ENCODE measurements at regions not wholly inside any gene's neighbourhood (a gene's known extent, or its start where the extent isn't known, plus 50 kb on each side); places are given as distances from the start of the nearest gene placed in this dataset.

DNA sequence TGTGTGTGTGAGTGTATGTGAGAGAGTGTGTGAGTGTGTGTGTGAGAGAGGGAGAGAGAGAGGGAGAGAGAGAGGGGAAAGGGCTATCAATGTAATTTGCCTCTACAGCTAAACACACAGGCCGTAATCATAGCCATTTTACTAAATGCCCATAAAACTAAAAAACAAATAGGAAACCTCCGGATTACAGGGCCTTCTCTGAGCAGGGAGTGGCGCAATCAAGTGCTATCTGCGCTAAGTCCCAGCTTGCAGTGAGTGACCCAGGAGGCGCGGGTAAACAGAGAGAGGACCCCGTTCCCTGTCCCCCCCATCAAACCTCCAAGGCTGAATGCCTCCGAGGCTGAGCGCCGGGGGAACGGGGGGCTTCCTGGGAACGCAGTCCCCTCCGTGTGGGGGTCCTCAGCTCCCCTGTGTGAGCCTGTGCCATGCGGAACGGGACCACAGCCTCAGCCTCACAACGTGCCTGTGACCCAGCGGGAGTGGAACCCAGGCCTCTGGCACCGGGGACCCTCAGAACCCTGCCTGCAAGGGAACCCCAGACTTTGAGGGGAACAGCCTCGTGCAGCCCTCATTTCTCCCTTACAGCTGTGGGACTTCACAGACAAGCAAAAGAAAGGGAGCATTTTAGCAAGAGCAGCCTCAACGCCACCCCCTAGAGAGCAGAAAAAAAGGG is 54.7 kb upstream of the ID2 start:
- H3K4me1 ChIP-seq, result peaks cover 78% of the 10 kb centered on the region
- peak overlapping the region; percentile 71 for H3K4me2 ChIP-seq
- DNase-seq (ENCODE audit: low read depth in 1 of 2, low spot score in 1 of 2) (peak in 1 of 2 experiments; percentile 54), FAIRE-seq (no peak), ATAC-seq (peak; percentile 5 to 30; a peak in 5 of 6 replicates)
- WGBS (ENCODE audit: missing lambda C conversion rate), result 54% methylated on average over 14 of the region's 20 CpGs
- H3K27ac ChIP-seq, result peak overlapping the region; percentile 89 to 94
- no peaks in the 10 kb centered on the region for H3K9me3 ChIP-seq
- CTCF ChIA-PET, result interaction anchor here (1.2 to 2.5 kb wide), 5 partner anchors 10 to 135 kb away, joined by 4 to 13 read pairs (median 5); partner anchors contain the start of gene ID2
- TF ChIP-seq CEBPB (IDR thresholded peaks at IDR 0.05), result peak; percentile 76 to 94
- TF ChIP-seq, protein P1, sequence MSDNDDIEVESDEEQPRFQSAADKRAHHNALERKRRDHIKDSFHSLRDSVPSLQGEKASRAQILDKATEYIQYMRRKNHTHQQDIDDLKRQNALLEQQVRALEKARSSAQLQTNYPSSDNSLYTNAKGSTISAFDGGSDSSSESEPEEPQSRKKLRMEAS (IDR thresholded peaks at IDR 0.05), result peak; percentile 53
- no peak for TF ChIP-seq HOXB13 (CRISPR knock-in tag; IDR thresholded peaks at IDR 0.05; ENCODE audit: low read depth)
- POLR2A ChIA-PET, result interaction anchor here (1.0 to 3.1 kb wide), 2 partner anchors 53 to 55 kb away, joined by 5 to 24 read pairs; partner anchors contain the start of gene ID2
- no peak overlapping the region for H3K4me3 ChIP-seq

DNA sequence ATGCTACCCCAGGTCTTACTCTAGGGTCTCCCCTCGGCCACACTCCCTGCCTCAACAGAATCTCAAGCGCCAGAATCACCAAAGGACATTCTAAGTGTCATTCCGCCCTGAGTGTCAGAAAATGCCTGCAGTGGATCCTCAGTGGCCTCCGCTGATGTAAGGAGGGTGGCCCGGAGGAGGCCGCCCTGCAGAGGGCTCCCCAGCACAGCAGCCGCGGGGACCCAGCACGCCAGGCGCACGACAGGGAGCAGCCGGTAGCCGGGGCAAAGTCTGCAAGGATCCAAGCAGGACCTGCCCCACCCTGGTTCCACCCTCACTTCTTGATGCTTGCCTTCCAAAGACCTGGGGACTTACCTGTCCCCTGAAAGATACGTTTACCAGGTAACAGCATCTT is 54.2 kb upstream of the ID2 start:
- ChIA-PET CTCF (interaction anchor here (0.7 to 2.5 kb wide), 8 partner anchors 10 to 1201 kb away, joined by 3 to 13 read pairs (median 4); partner anchors contain the start of gene ID2), POLR2A (interaction anchor here (1.0 to 3.1 kb wide), 3 partner anchors 29 to 55 kb away, joined by 3 to 24 read pairs (median 7); partner anchors contain the start of gene ID2)
- DNase-seq (ENCODE audit: low read depth in 1 of 2, low spot score in 1 of 2) (peak; percentile 58 to 67), FAIRE-seq (peak; percentile 56), ATAC-seq (peak; percentile 60 to 72)
- 42% methylated on average over 14 of the region's 14 CpGs for WGBS (ENCODE audit: missing lambda C conversion rate)
- Histone ChIP-seq H3K4me1 (peaks cover 83% of the 10 kb centered on the region), H3K4me2 (peak overlapping the region; percentile 71), H3K27ac (peak overlapping the region; percentile 89 to 94), H3K9me3 (no peaks in the 10 kb centered on the region), H3K4me3 (no peak overlapping the region)
- TF ChIP-seq SMC3 (IDR thresholded peaks at IDR 0.05) (peak; percentile 70), RAD21 (conservative IDR thresholded peaks at IDR 0.05 in 1 of 2, IDR thresholded peaks at IDR 0.05 in 1 of 2) (peak; percentile 63 to 72), ZFP36 (IDR thresholded peaks at IDR 0.05; ENCODE audit: borderline replicate concordance, partially characterized antibody) (no peak), ZC3H11A (IDR thresholded peaks at IDR 0.05) (no peak), HDAC2 (IDR thresholded peaks at IDR 0.05) (0 out of 2 replicates have a peak, but pooled peaks have one; percentile 15)
- TF ChIP-seq, protein P2, sequence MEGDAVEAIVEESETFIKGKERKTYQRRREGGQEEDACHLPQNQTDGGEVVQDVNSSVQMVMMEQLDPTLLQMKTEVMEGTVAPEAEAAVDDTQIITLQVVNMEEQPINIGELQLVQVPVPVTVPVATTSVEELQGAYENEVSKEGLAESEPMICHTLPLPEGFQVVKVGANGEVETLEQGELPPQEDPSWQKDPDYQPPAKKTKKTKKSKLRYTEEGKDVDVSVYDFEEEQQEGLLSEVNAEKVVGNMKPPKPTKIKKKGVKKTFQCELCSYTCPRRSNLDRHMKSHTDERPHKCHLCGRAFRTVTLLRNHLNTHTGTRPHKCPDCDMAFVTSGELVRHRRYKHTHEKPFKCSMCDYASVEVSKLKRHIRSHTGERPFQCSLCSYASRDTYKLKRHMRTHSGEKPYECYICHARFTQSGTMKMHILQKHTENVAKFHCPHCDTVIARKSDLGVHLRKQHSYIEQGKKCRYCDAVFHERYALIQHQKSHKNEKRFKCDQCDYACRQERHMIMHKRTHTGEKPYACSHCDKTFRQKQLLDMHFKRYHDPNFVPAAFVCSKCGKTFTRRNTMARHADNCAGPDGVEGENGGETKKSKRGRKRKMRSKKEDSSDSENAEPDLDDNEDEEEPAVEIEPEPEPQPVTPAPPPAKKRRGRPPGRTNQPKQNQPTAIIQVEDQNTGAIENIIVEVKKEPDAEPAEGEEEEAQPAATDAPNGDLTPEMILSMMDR (IDR thresholded peaks at IDR 0.05), result peak; percentile 49

DNA sequence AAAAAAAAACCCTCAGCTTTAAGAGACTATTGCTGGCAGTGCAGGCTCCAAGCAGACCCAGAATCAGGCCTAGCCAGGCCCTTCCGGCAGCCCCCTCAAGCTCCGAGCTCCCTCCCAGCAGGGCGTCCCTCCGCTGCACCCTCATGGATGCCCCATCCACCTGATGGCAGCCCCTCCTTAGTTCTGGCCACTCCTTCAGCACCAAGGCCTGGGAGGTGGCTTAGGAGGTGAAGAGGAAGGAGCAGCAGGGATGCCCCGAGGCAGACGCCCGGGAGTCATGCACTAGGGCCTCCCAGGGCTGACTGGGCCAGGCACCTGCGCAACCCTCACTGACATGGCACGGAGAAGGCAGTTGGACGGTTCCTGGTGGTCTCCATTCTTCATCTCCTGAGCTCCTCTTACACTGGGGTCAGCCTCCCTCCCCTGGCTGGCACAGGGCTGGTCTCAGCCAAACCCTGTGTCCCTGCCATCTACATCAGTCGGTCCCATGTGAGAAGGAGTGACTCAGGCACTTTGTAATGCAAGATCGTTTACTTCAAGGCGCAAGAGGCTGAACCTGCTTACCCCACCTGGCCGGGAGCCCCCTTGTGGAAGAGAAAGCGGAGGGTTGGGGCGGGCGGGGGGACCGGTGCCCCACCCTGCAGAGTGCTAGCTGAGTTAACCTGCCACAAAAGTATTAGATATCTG is 53.5 kb upstream of the ID2 start:
- peak; percentile 61 to 62 for ATAC-seq
- Histone ChIP-seq H3K27ac (peak overlapping the region; percentile 89 to 94), H3K4me1 (peaks cover 90% of the 10 kb centered on the region), H3K4me2 (peak overlapping the region; percentile 71), H3K9me3 (no peaks in the 10 kb centered on the region), H3K4me3 (0 out of 3 replicates have a peak overlapping the region, but pooled peaks have one; percentile 3)
- whole genome bisulfite sequencing (ENCODE audit: missing lambda C conversion rate), result 52% methylated on average over 15 of the region's 18 CpGs
- ChIA-PET CTCF (interaction anchor here (0.6 to 2.5 kb wide), 11 partner anchors 10 to 1202 kb away, joined by 3 to 13 read pairs (median 4); partner anchors contain the start of gene ID2), POLR2A (interaction anchor here (1.0 to 3.1 kb wide), 4 partner anchors 28 to 54 kb away, joined by 3 to 24 read pairs (median 5); partner anchors contain the start of gene ID2)
- DNase-seq (ENCODE audit: low read depth in 1 of 2, low spot score in 1 of 2), result peak; percentile 72 to 75
- no peak for FAIRE-seq
- TF ChIP-seq RNF2 (IDR thresholded peaks at IDR 0.05; ENCODE audit: borderline replicate concordance, low read depth), result no peak
- no peak for TF ChIP-seq EHMT2 (IDR thresholded peaks at IDR 0.05; ENCODE audit: low read depth)
- TF ChIP-seq CEBPB (IDR thresholded peaks at IDR 0.05), result 0 out of 4 replicates have a peak, but pooled peaks of 1 of the 2 experiments have one; percentile 1
- no peak for TF ChIP-seq PHF8 (IDR thresholded peaks at IDR 0.05; ENCODE audit: borderline replicate concordance, low read depth)
- TF ChIP-seq, protein P3, sequence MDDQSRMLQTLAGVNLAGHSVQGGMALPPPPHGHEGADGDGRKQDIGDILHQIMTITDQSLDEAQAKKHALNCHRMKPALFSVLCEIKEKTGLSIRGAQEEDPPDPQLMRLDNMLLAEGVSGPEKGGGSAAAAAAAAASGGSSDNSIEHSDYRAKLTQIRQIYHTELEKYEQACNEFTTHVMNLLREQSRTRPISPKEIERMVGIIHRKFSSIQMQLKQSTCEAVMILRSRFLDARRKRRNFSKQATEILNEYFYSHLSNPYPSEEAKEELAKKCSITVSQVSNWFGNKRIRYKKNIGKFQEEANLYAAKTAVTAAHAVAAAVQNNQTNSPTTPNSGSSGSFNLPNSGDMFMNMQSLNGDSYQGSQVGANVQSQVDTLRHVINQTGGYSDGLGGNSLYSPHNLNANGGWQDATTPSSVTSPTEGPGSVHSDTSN (IDR thresholded peaks at IDR 0.05), result no peak
- TF ChIP-seq FOXS1 (CRISPR knock-in tag; IDR thresholded peaks at IDR 0.05), result no peak
- TF ChIP-seq, protein P2 (IDR thresholded peaks at IDR 0.05), result peak; percentile 49
- TF ChIP-seq ZFP36 (IDR thresholded peaks at IDR 0.05; ENCODE audit: borderline replicate concordance, partially characterized antibody), result no peak
- TF ChIP-seq NPAS2 (CRISPR knock-in tag; IDR thresholded peaks at IDR 0.05; ENCODE audit: borderline replicate concordance), result no peak
- no peak for TF ChIP-seq RCOR1 (IDR thresholded peaks at IDR 0.05; ENCODE audit: low read depth, low read length)
- TF ChIP-seq HOXB5 (CRISPR knock-in tag; IDR thresholded peaks at IDR 0.05), result no peak
- TF ChIP-seq ESRRA (IDR thresholded peaks at IDR 0.05; ENCODE audit: borderline replicate concordance, low read length), result no peak
- TF ChIP-seq SMC3 (IDR thresholded peaks at IDR 0.05), result peak; percentile 71
- TF ChIP-seq, protein P4, sequence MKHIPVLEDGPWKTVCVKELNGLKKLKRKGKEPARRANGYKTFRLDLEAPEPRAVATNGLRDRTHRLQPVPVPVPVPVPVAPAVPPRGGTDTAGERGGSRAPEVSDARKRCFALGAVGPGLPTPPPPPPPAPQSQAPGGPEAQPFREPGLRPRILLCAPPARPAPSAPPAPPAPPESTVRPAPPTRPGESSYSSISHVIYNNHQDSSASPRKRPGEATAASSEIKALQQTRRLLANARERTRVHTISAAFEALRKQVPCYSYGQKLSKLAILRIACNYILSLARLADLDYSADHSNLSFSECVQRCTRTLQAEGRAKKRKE (CRISPR knock-in tag; IDR thresholded peaks at IDR 0.05; ENCODE audit: low read depth), result no peak
- TF ChIP-seq EP300 (IDR thresholded peaks at IDR 0.05), result no peak
- no peak for TF ChIP-seq CBX8 (IDR thresholded peaks at IDR 0.05)
- no peak for TF ChIP-seq FOSL2 (IDR thresholded peaks at IDR 0.05)
- TF ChIP-seq FOSL2 (CRISPR knock-in tag; IDR thresholded peaks at IDR 0.05), result peak; percentile 18; the same call in 1 of the 2 replicates
- TF ChIP-seq BHLHE40 (IDR thresholded peaks at IDR 0.05; ENCODE audit: low read depth, low read length), result no peak
